Fibroblast of lung (primary cell): ENCODE measurements at regions not wholly inside any gene's neighbourhood (a gene's known extent, or its start where the extent isn't known, plus 50 kb on each side); places are given as distances from the start of the nearest gene placed in this dataset.

Experiments
- CTCF ChIP-seq, 2 donors: IDR thresholded peaks in 1 of 2; conservative IDR thresholded peaks in 1 of 2; 1 replicate in 1 of 2; 2 replicates in 1 of 2; pipeline ENCODE4 v1.5.1; 2011 to 2012; ENCODE audit warnings: low read length in 2 of 2, control low read depth in 1 of 2, inconsistent platforms in 1 of 2, low read depth in 1 of 2, mild to moderate bottlenecking in 1 of 2
- EZH2 ChIP-seq: IDR thresholded peaks from 2 replicates; pipeline ENCODE4 v1.5.1; 2012; ENCODE audit warnings: low read length, control low read depth, mild to moderate bottlenecking; ENCODE audit errors: missing control alignments

GRCh38 chr20:39576771-39577170 lies 614.6 kb downstream of the DHX35 start:
- TF ChIP-seq CTCF (conservative IDR thresholded peaks at IDR 0.05 in 1 of 2, IDR thresholded peaks at IDR 0.05 in 1 of 2; ENCODE audit: low read depth in 1 of 2, low read length in 2 of 2) (no peak), EZH2 (no peak)
